Astrocyte of the spinal cord (primary cell): ENCODE measurements at regions not wholly inside any gene's neighbourhood (a gene's known extent, or its start where the extent isn't known, plus 50 kb on each side); places are given as distances from the start of the nearest gene placed in this dataset.
"Not testable (repeated sequence)": the region's sequence is repeated elsewhere in the genome, so short reads cannot be mapped to it uniquely, and the experiment has no call there.

ENCODE experiments used
- DNase-seq: peaks from one replicate; pipeline ENCODE4 v3.0.0; 2011; ENCODE audit warnings: low read depth, low spot score
- H3K4me3 ChIP-seq: 2 replicates; pipeline ENCODE4 v1.5.1; 2011; ENCODE audit warnings: low read depth, mild to moderate bottlenecking, low read length, moderate library complexity
- in situ Hi-C: cut with HindIII; loops from 2 replicates; pipeline ENCODE4 v1.10.0; 2017; ENCODE audit warnings: low sequenced_read_pairs
- TF ChIP-seq, protein P1 (sequence below): IDR thresholded peaks from 2 replicates; pipeline ENCODE4 v1.5.1; 2012; ENCODE audit warnings: low read depth, mild to moderate bottlenecking, low read length, inconsistent platforms

DNA sequence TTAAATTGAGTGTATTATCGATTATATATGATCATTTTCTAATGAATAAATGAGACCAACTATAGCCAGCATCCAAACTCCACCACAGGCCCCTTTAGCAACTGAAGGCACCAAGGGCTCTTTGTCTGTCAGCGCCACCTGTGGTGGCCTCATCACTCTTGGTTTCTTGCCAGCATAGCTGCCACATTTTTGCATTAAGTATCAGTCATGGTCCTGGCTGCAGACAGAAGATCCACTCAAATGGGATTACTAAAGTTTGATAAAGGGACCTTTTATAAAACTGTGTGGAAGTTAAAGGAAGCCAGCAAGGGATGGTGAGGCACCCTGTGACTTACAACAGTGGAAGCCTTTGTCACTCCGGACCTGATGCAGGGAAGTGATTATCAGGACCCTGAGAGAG is 162.9 kb downstream of the C6orf118 start:
- no peak overlapping the region for H3K4me3 ChIP-seq
- no peak for DNase-seq
- in situ Hi-C loops = no loop called here
- TF ChIP-seq, protein P1, sequence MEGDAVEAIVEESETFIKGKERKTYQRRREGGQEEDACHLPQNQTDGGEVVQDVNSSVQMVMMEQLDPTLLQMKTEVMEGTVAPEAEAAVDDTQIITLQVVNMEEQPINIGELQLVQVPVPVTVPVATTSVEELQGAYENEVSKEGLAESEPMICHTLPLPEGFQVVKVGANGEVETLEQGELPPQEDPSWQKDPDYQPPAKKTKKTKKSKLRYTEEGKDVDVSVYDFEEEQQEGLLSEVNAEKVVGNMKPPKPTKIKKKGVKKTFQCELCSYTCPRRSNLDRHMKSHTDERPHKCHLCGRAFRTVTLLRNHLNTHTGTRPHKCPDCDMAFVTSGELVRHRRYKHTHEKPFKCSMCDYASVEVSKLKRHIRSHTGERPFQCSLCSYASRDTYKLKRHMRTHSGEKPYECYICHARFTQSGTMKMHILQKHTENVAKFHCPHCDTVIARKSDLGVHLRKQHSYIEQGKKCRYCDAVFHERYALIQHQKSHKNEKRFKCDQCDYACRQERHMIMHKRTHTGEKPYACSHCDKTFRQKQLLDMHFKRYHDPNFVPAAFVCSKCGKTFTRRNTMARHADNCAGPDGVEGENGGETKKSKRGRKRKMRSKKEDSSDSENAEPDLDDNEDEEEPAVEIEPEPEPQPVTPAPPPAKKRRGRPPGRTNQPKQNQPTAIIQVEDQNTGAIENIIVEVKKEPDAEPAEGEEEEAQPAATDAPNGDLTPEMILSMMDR = no peak

- in situ Hi-C loops = no loop called here
- no peak for DNase-seq
- TF ChIP-seq, protein P1 = no peak
- H3K4me3 ChIP-seq = no peak overlapping the region
These were observed 173.5 kb downstream of the C6orf118 start for GRCh38 chr6:165135889-165136288.

DNA sequence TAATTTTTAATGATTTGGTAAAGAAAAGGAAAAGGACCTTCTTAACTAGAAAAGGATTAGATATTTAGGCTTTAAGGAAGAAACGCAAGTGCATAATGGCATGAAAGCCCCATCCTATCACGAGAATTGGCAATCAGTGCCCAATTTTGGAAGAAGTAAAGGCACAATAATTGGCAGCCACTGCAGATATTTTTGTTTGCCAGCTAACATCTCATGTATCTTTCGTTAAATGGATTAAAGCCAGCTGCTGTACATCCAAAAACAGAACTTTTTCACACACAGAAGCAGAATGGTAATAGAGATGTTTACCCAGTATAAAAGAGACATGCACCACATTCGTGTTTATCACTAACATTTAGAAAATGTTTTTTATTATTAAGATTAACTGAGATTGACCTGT is 180.3 kb downstream of the C6orf118 start:
- TF ChIP-seq, protein P1 = no peak
- in situ Hi-C loops = no loop called here
- no peak for DNase-seq
- H3K4me3 ChIP-seq = no peak overlapping the region

GRCh38 chr6:165127743-165128142 is 181.7 kb downstream of the C6orf118 start:
- in situ Hi-C loops, DNase-seq, H3K4me3 ChIP-seq: not testable (repeated sequence)

DNA sequence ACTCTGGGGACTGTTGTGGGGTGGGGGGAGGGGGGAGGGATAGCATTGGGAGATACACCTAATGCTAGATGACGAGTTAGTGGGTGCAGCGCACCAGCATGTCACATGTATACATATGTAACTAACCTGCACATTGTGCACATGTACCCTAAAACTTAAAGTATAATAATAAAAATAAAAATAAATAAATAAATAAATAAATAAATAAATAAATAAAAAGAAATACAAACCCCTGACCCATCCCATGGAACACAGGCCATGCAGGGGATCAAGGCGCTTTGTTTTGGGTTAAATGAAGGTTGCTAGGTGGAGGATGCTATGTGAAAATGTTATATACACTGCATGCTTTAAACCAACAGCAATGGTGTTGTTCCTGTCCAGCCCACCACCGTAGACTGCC is 184.7 kb downstream of the C6orf118 start:
- DNase-seq, H3K4me3 ChIP-seq, in situ Hi-C loops: not testable (repeated sequence)

- TF ChIP-seq, protein P1 = no peak
- no peak overlapping the region for H3K4me3 ChIP-seq
- no peak for DNase-seq
- in situ Hi-C loops = no loop called here
These were observed 190.0 kb downstream of the C6orf118 start for GRCh38 chr6:165119231-165120020.

GRCh38 chr6:165118736-165119135 is 190.7 kb downstream of the C6orf118 start:
- DNase-seq = no peak
- TF ChIP-seq, protein P1 = no peak
- in situ Hi-C loops = no loop called here
- no peak overlapping the region for H3K4me3 ChIP-seq
